ENCODE measurements at regions not wholly inside any gene's neighbourhood (a gene's known extent, or its start where the extent isn't known, plus 50 kb on each side); places are given as distances from the start of the nearest gene placed in this dataset.

DNA sequence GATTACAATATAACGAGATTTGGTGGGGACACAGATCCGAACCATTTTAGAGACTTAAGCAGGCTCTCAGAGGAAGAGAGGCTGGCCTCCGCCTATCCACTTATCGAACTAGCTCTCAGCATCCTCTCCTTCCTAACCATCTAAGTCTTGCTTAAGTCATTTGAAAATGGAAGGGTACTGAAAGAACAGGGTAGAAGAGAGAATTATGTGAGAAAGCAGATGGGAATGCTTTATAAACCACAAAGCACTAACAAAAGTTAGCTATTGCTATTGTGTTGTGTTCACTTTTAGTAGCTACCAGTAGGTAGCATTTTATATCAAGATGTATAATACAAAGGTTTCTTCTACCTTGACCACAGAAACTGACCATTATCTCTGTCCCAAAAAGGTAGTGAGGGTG, 153.4 kb upstream of the CADM1 start:
- TF ChIP-seq CTCF (conservative IDR thresholded peaks at IDR 0.05; ENCODE audit: control insufficient read depth, insufficient read depth, low read depth, low read length): no peak
- no peak overlapping the region for H3K4me3 ChIP-seq (ENCODE audit: control insufficient read depth, low read depth, low read length)
- DNase-seq (ENCODE audit: low read depth): no peak

GRCh38 chr11:115656669-115657068, 152.5 kb upstream of the CADM1 start:
- no peak overlapping the region for H3K4me3 ChIP-seq (ENCODE audit: control insufficient read depth, low read depth, low read length)
- DNase-seq (ENCODE audit: low read depth): no peak
- TF ChIP-seq CTCF (conservative IDR thresholded peaks at IDR 0.05; ENCODE audit: control insufficient read depth, insufficient read depth, low read depth, low read length): no peak

DNA sequence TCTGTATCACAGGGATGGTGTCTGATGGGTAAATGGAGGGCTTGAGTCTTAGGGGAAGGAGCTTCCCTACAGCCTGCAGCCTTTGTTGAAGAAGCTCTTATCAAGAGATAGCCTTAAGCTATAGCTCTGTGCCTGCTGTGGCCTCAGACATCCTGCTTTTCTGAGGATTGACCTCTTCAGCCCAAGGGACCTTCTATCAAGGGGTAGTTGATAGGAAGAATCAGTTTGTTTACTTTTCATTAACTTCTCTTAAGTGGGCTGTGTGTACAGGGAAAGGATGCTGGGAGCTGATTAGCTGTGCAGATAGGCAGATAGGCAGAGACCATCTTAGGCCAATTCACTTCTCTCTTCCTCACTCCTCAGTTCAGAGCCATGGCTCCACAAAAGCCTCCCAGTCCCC, 151.8 kb upstream of the CADM1 start:
- H3K4me3 ChIP-seq (ENCODE audit: control insufficient read depth, low read depth, low read length): no peak overlapping the region
- no peak for DNase-seq (ENCODE audit: low read depth)
- TF ChIP-seq CTCF (conservative IDR thresholded peaks at IDR 0.05; ENCODE audit: control insufficient read depth, insufficient read depth, low read depth, low read length): no peak

- no peak for DNase-seq (ENCODE audit: low read depth)
- TF ChIP-seq CTCF (conservative IDR thresholded peaks at IDR 0.05; ENCODE audit: control insufficient read depth, insufficient read depth, low read depth, low read length): no peak
- no peak overlapping the region for H3K4me3 ChIP-seq (ENCODE audit: control insufficient read depth, low read depth, low read length)
Observed at GRCh38 chr11:115654792-115655191, 150.6 kb upstream of the CADM1 start.

- no peak for DNase-seq (ENCODE audit: low read depth)
- no peak overlapping the region for H3K4me3 ChIP-seq (ENCODE audit: control insufficient read depth, low read depth, low read length)
- TF ChIP-seq CTCF (conservative IDR thresholded peaks at IDR 0.05; ENCODE audit: control insufficient read depth, insufficient read depth, low read depth, low read length): no peak
Observed at GRCh38 chr11:115653926-115654325, 149.7 kb upstream of the CADM1 start.

DNA sequence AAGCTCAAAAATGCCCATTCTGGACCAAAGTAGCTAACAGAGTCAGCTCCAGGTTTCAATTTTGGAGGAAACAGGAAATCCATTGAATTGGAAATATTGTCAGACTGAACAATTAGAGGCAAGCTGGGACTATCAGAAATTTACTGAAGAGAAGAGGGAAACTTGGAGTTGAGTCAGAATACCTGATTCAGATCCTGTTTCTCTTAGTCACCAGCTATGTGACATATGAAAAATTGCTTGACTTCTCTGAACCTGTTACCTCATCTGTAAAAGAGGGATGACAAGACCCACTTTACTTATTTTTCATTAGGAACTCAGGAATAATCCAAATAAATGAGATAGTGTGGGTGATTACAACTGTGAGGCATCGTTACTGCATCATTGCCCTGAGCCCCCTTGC, 148.9 kb upstream of the CADM1 start:
- H3K4me3 ChIP-seq (ENCODE audit: control insufficient read depth, low read depth, low read length): no peak overlapping the region
- no peak for TF ChIP-seq CTCF (conservative IDR thresholded peaks at IDR 0.05; ENCODE audit: control insufficient read depth, insufficient read depth, low read depth, low read length)
- no peak for DNase-seq (ENCODE audit: low read depth)

DNA sequence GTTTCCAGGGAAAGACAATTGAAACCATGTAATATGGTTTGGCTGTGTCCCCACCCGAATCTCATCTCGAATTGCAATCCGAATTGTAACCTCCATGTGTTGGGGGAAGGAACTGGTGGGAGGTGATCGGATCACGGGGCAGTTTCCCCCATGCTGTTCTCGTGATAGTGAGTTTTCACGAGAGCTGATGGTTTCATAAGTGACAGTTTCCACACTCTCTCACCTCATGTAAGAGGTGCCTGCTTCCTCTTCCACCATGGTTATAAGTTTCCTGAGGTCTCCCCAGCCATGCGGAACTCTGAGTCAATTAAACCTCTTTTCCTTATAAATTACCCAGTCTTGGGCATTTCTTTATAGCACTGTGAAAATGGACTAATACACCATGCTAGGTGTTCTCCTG, 148.3 kb upstream of the CADM1 start:
- H3K4me3 ChIP-seq (ENCODE audit: control insufficient read depth, low read depth, low read length): no peak overlapping the region
- TF ChIP-seq CTCF (conservative IDR thresholded peaks at IDR 0.05; ENCODE audit: control insufficient read depth, insufficient read depth, low read depth, low read length): no peak
- DNase-seq (ENCODE audit: low read depth): no peak

All from fibroblast of mammary gland (primary cell).